Middle frontal gyrus (tissue), 1 donor: ENCODE measurements at regions not wholly inside any gene's neighbourhood (a gene's known extent, or its start where the extent isn't known, plus 50 kb on each side); places are given as distances from the start of the nearest gene placed in this dataset.

Experiments
- DNase-seq: peaks from one replicate; pipeline ENCODE4 v3.0.0-alpha.2; 2015; ENCODE audit warnings: low spot score; ENCODE audit errors: extremely low spot score

DNA sequence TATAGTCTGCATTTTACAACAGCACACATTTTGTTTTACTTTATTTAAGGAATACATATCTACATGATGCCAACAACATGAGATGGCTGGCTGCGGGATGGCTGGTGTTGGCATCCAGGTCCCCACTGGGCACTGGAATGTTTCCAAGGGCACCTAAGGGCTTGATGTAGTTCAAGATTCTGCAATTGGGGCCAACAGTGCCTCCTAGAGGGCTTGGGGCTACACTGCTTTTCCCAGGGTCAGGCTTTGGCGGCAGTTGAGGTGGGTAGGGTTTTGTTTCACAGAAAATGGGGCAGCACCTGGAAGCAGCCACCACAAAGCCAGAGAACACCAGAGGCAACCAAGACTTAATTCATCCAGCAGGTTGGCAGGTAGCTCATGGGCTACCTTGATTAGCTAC lies 166.7 kb upstream of the PRNP start:
- no peak for DNase-seq

GRCh38 chr20:4516876-4517275 lies 169.4 kb upstream of the PRNP start:
- no peak for DNase-seq

DNA sequence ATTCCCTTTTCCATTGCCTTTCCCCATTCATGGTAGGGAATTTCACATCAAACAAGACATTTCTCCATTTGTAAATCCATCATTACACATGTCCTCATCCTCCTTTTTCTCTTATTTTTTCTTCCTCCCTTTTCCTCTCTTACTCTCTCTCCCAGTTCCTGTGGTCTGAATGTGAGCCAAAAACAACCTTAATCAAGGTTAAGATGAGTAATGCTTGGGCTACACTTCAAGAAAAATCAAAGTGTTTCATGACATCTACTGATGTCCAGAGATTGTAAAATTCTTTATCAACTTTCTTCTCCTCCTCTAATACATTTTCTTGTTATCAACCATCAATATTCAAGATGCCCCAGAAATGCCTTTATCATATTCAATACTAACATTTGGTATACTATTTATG lies 172.5 kb upstream of the PRNP start:
- no peak for DNase-seq

DNA sequence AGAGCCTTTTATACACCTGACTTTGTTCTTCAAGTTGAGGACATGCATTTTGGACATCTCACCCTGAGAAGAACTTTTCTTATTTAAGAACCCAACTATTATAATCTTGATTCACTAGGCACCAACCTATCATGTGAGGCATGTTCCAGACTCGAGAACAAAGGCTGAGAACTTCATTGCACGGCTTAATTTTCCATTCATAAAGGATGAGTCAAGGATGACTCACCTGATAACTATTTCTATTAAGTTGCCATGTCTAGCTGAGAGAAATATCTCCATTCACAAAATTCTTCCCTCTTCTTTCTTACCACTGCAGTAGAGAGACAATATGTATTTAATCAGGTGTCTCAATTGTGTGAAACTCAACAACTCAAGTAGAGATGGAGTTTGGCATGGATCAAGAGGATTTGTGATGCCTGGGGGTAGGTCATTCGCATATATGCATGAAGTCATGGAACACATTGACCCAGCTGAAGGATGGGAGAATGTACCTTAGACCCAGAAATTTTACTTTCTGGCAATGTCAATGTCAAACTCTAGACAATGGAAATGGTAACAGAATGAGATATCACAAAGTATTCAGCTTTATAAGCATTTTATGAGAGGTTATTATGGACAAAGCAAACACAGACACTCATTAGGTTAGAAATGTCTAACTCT lies 173.2 kb upstream of the PRNP start:
- DNase-seq: no peak

- no peak for DNase-seq
These were observed 174.5 kb upstream of the PRNP start for GRCh38 chr20:4511776-4512175.

DNA sequence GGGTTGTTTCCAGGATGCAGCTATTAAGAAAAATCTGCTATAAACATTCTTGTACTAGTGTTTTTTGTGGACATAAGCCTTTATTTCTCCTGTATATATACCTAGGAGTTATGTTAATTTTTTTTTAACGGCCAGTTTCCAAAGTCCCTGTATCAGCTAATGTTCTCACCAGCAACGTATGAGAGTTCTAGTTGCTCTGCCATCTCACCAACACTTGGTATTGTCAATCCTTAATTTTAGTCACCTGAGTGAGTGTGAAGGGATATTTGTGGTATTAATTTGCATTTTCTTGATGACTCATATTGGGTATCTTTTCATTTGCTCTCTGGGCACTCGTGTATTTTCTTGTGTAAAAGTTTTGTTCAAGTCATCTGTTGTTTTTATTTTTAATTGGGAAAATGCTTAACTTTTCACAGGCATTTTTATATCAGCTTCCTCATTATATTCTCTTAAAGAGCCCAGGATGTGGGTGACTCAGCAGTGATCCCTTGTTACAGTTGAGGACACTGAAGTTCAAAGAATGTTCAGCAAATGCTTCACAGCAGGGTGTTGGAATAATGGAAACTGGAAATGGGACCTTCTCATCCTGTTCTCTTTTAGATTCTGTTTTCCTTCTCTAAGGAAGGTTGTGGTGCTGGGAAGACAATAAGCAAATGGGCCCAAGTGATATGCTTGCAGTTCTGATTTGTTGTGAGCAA lies 176.3 kb upstream of the PRNP start:
- DNase-seq: no peak

DNA sequence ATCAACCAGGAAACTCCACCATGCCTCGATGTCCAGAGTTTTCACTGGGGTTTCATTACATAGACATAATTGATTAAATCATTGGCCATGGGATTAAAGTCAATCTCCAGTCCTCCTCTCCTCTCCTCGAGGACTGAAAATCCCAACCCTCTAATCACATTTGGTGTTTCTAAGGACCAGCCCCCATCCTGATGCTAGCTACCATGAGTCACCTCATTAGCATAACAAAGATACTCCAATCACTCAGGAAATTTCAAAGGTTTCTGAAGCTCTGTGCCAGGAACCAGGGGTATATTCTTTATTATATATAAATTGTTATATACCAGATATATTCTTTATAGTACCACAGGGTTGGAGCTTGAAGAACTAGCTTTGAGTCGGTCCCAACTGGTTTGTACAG lies 177.5 kb upstream of the PRNP start:
- no peak for DNase-seq

DNA sequence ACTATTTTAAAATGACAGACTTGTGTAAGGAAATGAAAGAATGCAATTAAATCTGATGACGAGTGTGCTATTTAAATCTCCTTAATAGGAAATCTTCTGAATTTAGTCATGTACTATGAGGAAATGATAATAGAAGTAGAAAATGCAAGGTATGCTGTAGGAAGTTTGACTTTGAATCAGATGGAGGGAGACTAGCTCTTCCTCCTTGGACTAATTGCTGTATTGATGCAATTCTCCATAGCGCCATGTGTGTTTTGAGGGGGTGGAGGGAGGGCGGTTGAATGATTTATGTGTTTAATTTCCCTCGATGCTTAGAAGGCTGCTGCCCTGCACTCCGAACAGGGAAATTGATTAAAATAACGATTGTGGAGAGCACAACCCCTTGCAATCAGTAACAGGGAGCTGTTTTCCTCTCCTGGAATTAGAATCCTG lies 179.0 kb upstream of the PRNP start:
- DNase-seq: no peak

GRCh38 chr20:4504814-4505213 lies 181.4 kb upstream of the PRNP start:
- DNase-seq: no peak

DNA sequence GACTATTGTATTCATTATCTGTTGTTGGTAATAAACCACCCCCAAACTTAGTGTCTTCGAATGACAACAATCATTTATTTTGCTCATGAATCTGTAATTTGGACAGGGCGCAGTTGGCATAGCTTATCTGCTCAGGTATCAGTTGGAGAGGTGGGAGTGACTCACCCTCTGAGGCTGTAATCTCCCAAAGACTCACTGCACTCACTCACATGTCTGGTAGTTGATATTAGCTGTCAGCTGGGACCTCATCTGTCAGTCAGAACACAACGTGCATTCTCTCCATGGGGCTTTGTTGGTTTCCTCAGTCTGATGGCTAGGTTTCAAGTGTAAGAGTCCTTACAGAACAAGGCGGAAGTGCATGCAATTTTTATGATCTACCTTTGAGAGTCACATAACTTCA lies 183.5 kb upstream of the PRNP start:
- no peak for DNase-seq

DNA sequence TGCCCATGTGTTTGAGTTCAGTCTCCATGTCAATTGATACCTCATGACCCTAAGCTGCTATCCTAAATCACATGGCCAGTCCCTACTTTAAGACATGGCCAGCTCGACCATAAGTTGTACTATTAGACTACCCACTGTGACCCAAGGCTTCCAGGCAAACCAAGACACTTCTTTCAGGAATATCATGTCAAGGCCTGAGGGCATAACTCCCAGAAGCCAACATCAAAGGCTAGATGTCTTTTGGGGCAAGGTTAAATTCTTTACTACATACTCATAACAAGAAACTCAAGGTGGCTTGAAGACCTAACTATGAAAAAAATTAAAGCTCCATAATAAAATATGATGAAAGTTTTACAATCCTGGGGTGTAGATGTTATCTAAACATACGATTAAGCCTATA lies 192.9 kb upstream of the PRNP start:
- DNase-seq: no peak

GRCh38 chr20:4491643-4492042 lies 194.6 kb upstream of the PRNP start:
- no peak for DNase-seq

DNA sequence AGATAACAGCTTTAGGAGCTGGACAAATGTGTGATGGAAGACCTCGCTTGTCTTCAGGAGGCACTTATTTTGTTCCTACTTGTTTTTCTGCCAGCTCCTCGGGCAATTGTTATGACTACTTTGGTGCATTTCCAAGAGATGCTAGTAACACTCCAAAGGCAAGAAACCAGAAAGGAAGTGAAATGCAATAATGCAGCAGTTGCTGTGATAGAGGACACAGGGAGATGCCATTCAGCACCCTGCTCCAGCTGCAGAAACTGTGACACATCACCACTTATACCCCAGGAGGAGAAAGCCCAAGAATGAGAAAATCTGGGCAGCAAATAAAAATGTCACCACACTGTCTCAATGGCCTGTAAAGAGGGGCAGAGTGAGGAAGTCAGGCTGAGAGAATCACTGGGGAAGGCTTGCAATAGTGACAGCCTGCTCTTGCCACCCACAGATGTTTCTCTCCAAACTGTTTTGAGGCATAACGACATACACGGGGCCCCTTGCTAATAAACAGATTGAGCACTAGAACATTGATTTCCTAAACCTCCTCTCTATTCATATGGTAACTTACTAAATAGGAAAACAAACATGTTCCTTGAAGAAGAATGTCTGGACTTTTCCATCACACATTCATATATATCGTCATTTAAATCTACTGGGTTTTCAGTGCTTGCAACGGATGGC lies 195.5 kb upstream of the PRNP start:
- no peak for DNase-seq

DNA sequence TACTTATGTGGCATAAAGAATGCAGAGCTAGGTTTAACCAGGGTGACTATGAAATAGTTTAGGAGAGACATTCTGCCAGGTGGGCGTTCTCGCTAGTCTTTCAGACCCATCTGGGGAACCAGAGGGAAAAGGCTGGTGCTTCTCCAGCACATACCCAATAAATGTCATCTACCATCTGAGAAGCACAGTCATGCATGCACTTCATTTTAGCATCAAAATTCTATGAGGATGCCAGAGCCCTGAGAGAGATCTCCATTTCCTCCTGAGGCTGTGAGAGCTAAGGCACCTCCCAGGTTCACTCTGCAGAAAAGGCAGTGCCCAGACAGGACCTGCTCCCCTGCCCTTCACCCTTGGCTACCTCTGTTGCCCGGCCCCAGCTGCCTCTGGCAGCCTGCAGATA lies 196.2 kb upstream of the PRNP start:
- DNase-seq: no peak

GRCh38 chr20:4488407-4489339 lies 197.6 kb upstream of the PRNP start:
- DNase-seq: no peak

DNA sequence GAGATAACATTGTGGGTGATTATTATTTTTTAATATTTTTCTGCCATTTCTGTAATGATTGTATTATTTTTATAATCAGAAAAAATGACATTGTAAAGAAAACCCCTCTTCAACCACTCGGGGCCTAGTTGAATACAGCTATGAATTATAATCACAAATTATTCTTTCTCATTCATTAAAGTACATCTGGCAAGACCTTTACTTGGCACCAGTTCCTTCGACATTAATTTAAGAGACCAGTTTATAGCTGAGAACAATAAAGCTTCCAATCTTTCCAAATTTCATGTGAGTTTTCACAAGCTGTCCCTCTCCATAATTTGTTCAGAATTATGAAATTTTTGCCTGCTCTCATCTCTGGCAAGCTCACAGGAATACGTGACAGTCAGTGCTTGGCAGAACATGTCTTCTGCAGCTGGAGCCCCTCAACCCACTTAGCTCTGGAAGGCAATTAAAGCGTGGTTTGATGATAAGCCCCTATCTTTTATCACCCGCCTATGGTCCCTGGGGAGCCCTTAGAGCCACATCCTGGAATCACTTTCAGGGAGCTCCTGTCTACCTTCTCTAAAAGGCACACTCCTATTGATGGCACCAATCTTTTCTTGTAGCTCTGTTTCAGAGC lies 201.8 kb upstream of the PRNP start:
- no peak for DNase-seq

DNA sequence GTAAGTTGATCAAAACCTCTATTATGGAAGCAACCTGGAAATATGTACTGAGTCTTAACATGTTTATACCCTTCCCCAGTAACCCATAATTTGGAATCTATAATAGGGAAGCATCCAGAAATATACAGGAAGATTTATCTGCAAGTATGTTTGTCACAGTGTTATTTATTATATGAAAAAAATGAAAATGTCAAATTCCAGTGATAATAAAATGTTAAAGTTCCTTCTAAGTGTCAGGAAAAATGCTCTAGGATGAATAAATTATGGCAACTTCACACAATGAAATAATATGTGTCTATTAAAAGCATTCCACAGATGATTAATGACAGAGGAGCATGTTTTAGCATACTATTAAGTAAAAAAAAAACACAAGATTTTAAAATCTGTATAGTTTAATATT lies 202.3 kb upstream of the PRNP start:
- no peak for DNase-seq

DNA sequence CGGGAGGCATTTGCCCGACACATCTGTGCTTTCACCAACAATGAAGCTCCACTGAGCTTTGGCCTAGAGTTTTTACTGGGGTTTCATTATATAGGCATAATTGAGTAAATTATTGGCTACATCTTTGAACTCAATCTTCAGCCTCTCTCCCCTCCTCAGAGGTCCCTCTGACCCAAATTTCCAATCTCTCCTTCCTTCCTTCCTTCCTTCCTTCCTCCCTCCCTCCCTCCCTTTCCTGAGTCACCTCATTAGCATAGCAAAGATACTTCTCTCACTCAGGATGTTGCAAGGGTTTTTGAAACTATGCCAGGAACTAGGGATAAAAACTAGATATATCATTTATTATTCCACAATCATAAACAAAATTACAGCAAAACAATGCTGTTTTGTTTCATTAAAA lies 202.8 kb upstream of the PRNP start:
- no peak for DNase-seq

GRCh38 chr20:4480104-4480503 lies 206.2 kb upstream of the PRNP start:
- no peak for DNase-seq

DNA sequence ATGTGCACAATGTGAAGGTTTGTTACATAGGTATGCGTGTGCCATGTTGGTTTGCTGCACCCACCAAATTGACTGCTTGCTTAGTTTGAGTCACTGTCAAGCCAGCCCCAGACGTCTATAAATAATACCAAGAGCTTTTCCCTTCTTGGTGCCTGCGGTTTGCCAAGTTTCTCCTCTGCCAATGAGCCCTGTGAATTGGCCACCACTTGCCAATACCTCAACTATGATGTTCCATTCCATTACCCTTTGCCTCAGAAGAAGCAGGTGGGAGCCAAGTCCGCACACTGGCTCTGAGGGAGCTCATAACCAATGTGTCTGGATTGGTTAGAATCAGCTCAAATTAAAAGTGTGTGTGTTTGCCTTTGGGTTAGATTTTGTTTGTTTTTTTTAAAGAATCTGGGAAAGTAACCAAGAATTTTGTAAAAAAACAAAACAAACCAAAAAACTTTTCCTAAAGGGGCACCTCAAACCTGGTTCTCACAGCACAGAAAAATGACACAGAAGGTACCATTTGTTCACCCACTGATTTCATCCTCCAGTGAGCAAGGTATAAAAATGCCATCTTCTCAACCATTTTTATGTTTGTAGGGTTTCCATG lies 209.3 kb upstream of the PRNP start:
- DNase-seq: no peak

DNA sequence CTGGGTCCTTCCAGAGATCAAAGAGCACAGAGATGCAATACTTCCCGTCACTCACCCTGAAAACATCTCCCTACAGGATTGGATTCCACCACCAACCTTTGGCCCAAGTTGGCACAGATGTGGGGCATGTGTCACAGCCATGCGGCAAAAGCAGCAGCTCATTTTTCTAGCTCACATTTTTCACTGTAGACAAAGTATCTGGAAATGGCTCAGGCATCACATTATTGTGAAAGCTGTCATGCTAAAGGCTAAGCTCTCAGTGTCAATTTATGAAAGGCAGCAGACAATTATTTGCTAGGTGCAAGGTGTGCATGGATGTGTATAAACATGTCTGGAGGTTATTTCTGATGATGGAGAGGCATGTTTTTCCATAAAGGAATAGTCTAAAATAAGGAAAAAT lies 213.3 kb upstream of the PRNP start:
- no peak for DNase-seq
